ENCODE measurements at regions not wholly inside any gene's neighbourhood (a gene's known extent, or its start where the extent isn't known, plus 50 kb on each side); places are given as distances from the start of the nearest gene placed in this dataset.

DNA sequence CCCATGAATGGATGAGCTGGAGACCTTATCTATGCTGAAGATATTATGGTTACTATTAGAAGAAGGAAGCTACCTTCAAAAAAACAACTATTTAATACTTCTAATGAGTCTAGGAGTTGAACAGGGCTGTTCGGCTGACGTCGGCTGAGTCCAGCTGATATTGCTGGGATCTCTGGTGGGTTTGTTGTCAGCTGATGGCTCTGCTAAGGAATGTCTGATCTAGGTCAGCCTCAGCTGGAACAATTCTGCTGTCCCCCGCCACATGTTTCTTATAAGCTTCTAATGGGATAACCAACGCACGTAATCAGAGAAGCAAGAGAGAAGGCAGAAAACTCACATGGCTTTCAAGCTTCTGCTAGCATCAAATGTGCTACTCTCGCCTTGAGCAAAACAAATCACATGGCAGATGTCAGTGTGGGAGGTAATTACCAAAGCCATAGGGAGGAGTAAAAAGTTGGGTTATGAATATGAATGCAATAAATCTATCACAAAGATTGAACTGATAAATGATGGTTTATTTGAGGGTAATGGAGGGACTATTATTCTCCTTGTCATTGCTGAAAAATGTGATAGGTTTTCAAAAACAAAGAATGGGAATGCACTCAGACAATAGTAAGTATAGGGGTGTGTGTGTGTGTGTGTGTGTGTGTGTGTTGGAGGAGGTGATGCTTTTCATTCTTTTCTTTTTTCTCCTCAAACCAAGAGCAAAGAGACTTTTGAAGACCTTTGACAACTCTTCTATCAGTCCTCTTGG is 71.5 kb downstream of the BTBD3 start:
- no peak for ATAC-seq (ENCODE audit: insufficient read depth, low read depth)
- no peaks in the 10 kb centered on the region for H3K36me3 ChIP-seq (ENCODE audit: insufficient read depth, low read length)
- H4K20me1 ChIP-seq (ENCODE audit: insufficient read depth, low read length): no peaks in the 10 kb centered on the region
- no peaks in the 10 kb centered on the region for H3K79me2 ChIP-seq (ENCODE audit: insufficient read depth, low read length)
- no peaks in the 10 kb centered on the region for H3K9me3 ChIP-seq (ENCODE audit: insufficient read depth, low read length, severe bottlenecking)
- DNase-seq: no peak
- no peak overlapping the region for H2AFZ ChIP-seq (ENCODE audit: low read depth, low read length)
- TF ChIP-seq, protein P1, sequence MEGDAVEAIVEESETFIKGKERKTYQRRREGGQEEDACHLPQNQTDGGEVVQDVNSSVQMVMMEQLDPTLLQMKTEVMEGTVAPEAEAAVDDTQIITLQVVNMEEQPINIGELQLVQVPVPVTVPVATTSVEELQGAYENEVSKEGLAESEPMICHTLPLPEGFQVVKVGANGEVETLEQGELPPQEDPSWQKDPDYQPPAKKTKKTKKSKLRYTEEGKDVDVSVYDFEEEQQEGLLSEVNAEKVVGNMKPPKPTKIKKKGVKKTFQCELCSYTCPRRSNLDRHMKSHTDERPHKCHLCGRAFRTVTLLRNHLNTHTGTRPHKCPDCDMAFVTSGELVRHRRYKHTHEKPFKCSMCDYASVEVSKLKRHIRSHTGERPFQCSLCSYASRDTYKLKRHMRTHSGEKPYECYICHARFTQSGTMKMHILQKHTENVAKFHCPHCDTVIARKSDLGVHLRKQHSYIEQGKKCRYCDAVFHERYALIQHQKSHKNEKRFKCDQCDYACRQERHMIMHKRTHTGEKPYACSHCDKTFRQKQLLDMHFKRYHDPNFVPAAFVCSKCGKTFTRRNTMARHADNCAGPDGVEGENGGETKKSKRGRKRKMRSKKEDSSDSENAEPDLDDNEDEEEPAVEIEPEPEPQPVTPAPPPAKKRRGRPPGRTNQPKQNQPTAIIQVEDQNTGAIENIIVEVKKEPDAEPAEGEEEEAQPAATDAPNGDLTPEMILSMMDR (IDR thresholded peaks at IDR 0.05; ENCODE audit: borderline replicate concordance, extremely low read depth, low read length, poor library complexity, severe bottlenecking): no peak
- TF ChIP-seq EZH2 (IDR thresholded peaks at IDR 0.05; ENCODE audit: borderline replicate concordance, low read depth, low read length, severe bottlenecking): no peak
- H3K9ac ChIP-seq (ENCODE audit: low read depth, low read length): no peak overlapping the region
- H3K4me1 ChIP-seq (ENCODE audit: insufficient read depth, low read length): no peaks in the 10 kb centered on the region
- H3K27me3 ChIP-seq (ENCODE audit: insufficient read depth, low read length, poor library complexity): peaks cover 11% of the 10 kb centered on the region
- no peak overlapping the region for H3K4me3 ChIP-seq (ENCODE audit: low read depth in 1 of 2, low read length in 2 of 2)
- no peak overlapping the region for H3K27ac ChIP-seq (ENCODE audit: low read length)
- H3K4me2 ChIP-seq (ENCODE audit: insufficient read depth, low read length): no peak overlapping the region

DNA sequence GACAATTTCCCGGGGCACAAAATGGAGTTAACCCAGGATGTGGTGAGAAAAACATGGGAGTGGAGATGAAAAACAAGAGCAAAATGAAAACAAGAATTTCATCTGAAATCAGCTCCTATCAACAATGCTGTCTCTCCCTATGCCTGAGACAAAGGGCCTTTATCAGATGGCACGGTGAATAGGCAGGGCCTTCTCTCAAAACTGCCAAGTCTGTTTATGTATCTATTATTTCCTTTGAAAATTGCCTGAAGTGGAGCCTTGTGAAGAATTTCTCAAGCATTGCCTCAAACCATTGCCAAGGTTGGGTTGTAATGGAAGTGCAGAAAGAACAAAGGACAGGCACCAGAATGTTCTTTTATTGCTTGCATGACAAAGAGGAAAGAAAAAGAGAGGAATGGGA is 74.7 kb downstream of the BTBD3 start:
- H2AFZ ChIP-seq (ENCODE audit: low read depth, low read length): no peak overlapping the region
- H3K9me3 ChIP-seq (ENCODE audit: insufficient read depth, low read length, severe bottlenecking): no peaks in the 10 kb centered on the region
- ATAC-seq (ENCODE audit: insufficient read depth, low read depth): no peak
- no peaks in the 10 kb centered on the region for H4K20me1 ChIP-seq (ENCODE audit: insufficient read depth, low read length)
- DNase-seq: no peak
- peaks cover 20% of the 10 kb centered on the region for H3K27me3 ChIP-seq (ENCODE audit: insufficient read depth, low read length, poor library complexity)
- H3K4me2 ChIP-seq (ENCODE audit: insufficient read depth, low read length): no peak overlapping the region
- H3K36me3 ChIP-seq (ENCODE audit: insufficient read depth, low read length): no peaks in the 10 kb centered on the region
- H3K9ac ChIP-seq (ENCODE audit: low read depth, low read length): no peak overlapping the region
- no peak overlapping the region for H3K27ac ChIP-seq (ENCODE audit: low read length)
- TF ChIP-seq EZH2 (IDR thresholded peaks at IDR 0.05; ENCODE audit: borderline replicate concordance, low read depth, low read length, severe bottlenecking): no peak
- TF ChIP-seq, protein P1 (IDR thresholded peaks at IDR 0.05; ENCODE audit: borderline replicate concordance, extremely low read depth, low read length, poor library complexity, severe bottlenecking): no peak
- no peaks in the 10 kb centered on the region for H3K79me2 ChIP-seq (ENCODE audit: insufficient read depth, low read length)
- no peak overlapping the region for H3K4me3 ChIP-seq (ENCODE audit: low read depth in 1 of 2, low read length in 2 of 2)
- H3K4me1 ChIP-seq (ENCODE audit: insufficient read depth, low read length): no peaks in the 10 kb centered on the region

DNA sequence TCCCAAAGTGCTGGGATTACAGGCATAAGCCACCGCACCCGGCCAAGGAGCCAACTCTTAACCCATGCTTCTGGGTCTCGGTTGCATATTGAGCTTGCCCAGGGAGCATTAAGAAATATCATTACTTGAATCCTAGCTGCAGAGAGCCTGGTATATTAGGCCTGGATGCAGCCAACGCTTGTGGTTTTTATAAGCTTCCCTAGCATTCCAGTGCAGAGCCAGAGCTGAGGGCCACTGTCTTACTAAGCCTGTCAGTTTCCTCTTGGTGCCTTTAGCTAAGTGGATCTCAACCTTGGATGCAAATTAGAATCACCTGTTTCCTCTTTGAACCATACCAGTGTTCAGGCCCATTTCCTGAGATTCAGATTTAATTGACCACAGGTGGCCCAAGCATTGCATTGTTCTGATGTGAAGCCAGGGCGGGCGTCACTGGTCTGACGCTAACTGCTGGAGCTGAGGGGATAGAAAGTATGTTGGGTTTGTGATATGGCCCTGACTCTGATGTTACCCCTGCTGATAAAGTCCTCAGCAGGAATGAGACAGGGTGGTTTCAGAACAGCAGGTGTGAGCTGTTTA is 76.3 kb downstream of the BTBD3 start:
- DNase-seq (no peak), ATAC-seq (ENCODE audit: insufficient read depth, low read depth) (no peak)
- Histone ChIP-seq H3K27me3 (ENCODE audit: insufficient read depth, low read length, poor library complexity) (peaks cover 24% of the 10 kb centered on the region), H2AFZ (ENCODE audit: low read depth, low read length) (no peak overlapping the region), H4K20me1 (ENCODE audit: insufficient read depth, low read length) (no peaks in the 10 kb centered on the region), H3K79me2 (ENCODE audit: insufficient read depth, low read length) (no peaks in the 10 kb centered on the region), H3K27ac (ENCODE audit: low read length) (no peak overlapping the region), H3K9ac (ENCODE audit: low read depth, low read length) (no peak overlapping the region), H3K4me1 (ENCODE audit: insufficient read depth, low read length) (no peaks in the 10 kb centered on the region), H3K9me3 (ENCODE audit: insufficient read depth, low read length, severe bottlenecking) (no peaks in the 10 kb centered on the region), H3K4me3 (ENCODE audit: low read depth in 1 of 2, low read length in 2 of 2) (no peak overlapping the region), H3K36me3 (ENCODE audit: insufficient read depth, low read length) (no peaks in the 10 kb centered on the region), H3K4me2 (ENCODE audit: insufficient read depth, low read length) (no peak overlapping the region)
- TF ChIP-seq, protein P1 (IDR thresholded peaks at IDR 0.05; ENCODE audit: borderline replicate concordance, extremely low read depth, low read length, poor library complexity, severe bottlenecking): no peak
- no peak for TF ChIP-seq EZH2 (IDR thresholded peaks at IDR 0.05; ENCODE audit: borderline replicate concordance, low read depth, low read length, severe bottlenecking)
